Femur (tissue), 1 donor: ENCODE measurements at regions not wholly inside any gene's neighbourhood (a gene's known extent, or its start where the extent isn't known, plus 50 kb on each side); places are given as distances from the start of the nearest gene placed in this dataset.
A peak's percentile ranks its signal among the peaks of the same experiment; 100 is the strongest.
"Not testable (repeated sequence)": the region's sequence is repeated elsewhere in the genome, so short reads cannot be mapped to it uniquely, and the experiment has no call there.

Experiments
- DNase-seq: peaks from one replicate; pipeline ENCODE4 v3.0.0-alpha.2; 2017

DNA sequence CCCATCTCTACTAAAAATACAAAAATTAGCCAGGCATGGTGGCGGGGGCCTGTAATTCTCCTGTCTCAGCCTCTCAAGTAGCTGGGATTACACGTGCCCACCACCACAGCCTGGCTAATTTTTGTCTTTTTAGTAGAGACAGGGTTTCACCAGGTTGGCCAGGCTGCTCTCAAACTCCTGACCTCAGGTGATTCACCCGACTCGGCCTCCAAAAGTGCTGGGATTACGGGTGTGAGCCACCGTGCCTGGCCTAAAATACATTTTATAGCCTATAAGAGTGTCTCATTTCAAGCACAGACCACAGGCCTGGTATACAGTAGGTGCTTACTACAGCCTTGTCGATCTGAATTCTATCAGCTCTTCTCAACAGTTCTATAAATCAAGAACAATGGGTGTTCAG is 139.5 kb upstream of the USP29 start:
- not testable (repeated sequence) for DNase-seq

DNA sequence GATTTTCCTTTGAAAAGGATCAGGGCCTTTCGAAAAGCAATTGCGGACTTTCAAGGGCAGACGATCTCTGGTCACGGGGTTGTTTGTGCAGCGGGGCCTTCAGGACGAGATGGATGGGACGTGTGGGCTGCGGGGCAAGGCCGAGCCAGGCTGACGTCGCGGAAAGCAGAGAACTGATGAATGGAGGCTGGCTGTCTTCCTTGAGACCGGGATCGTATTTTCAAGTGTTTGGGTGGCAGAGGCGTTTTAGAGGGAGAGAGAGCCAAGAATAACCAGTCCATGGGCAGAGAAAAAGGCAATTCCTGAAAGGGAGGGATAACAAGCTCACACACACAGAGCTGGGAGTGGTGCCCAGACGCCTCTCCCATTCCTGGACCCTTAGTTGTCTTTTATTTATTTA is 138.9 kb upstream of the USP29 start:
- peak; percentile 56 for DNase-seq

DNA sequence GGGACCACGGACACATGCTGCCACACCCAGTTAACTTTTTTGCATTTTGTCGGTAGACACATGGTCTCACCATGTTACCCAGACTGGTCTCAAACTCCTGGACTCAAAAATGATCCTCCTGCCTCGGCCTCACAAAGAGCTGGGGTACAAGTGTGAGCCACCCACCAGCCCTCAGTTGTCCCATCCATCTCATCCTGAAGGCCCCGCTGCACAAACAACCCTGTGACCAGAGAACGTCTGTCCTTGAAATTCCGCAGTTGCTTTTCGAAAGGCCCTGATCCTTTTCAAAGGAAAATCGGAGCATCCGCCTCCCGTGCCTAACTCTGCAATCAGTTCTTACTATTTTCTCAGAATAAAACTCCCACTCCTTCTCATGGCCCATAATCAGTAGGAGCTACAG is 138.3 kb upstream of the USP29 start:
- DNase-seq, result not testable (repeated sequence)

DNA sequence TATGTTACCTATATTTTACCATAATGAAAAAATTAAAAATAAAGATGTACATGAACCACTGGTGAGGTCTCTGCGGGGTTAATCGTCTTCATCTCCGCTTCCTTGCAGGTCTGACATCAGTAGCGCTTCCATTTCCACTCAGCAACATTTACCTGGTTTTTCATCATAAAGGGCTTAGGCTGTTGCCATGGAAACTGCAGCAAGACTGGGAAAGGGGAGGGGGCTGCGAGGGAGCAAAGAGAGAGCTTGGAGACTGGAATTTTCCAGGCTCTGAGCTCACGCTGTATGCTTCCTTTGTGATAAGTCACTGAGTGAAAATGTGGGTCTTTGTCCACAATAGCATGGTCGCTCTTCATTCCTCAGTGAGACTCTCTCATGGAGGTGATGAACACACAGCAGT is 136.6 kb upstream of the USP29 start:
- DNase-seq, result no peak

DNA sequence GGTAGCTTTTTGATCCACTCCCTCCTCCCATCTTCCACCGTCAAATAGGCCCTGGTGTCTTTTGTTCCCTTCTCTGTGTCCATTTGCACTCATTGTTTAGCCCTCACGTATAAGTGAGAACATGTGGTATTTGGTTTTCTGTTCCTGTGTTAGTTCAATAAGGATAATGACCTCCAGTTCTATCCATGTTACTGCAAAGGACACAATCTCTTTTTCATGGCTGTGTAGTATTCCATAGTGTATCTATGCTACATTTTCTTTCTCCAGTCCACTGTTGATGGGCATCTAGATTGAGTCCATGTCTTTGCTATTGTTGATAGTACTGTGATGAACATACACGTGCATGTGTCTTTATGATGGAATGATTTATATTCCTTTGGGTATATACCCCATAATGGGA is 136.0 kb upstream of the USP29 start:
- no peak for DNase-seq

DNA sequence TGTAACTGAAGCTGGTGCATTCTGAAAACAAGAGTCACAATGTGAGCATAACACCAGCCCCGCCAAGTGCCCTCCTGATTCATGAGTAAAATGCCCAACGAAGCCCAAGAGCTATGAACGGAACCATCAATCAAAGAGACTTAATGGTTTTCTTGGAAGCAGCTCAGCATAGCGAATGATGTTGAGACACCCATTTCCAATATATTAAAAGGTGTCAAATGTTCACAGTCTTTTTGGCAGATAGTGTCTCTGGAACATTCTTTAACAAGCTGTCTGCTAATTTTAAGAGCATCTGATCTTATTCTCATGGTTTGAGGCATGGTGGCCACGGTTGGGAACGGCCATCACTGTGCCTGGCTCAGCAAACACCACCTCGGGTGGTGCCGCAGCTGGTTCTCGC is 133.4 kb upstream of the USP29 start:
- no peak for DNase-seq

DNA sequence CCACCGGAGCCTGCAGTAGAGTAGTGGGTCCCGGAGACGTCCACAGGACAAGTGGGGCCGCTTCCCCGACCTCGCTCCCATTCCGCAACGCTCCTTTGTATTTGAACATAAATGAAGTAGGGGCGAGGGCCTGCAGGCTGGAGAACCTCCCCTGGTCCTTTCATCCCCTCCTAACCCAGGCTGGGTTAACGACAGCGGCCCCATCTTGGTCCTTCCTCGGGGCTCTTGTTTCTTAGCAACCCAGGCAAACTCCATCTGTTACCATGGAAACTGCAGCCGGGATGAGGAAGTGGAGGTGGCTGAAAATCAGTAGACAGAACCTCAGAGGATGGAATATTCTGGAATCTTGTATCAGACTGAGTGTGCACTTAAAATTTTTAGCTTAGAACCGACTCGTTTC is 132.6 kb upstream of the USP29 start:
- DNase-seq, result no peak

DNA sequence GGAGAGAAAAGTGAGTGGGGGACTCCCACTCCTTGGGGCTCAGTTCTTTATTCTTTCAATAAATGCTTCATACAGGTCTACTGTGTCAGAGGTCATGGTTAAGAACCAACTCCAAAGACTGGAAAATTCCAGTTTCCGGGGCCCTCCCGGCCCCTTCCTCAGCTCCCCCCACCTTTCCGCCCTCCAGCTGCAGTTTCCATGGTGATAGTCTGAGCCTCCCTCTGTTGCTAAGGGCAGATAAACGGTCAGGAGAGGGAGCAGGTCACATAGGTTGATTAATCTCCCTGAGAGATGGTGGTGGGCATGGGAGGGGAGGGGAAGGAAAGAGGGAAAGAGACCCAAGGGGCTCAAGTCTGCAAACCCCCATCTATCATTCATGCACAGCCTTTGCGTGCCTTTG is 131.5 kb upstream of the USP29 start:
- no peak for DNase-seq

DNA sequence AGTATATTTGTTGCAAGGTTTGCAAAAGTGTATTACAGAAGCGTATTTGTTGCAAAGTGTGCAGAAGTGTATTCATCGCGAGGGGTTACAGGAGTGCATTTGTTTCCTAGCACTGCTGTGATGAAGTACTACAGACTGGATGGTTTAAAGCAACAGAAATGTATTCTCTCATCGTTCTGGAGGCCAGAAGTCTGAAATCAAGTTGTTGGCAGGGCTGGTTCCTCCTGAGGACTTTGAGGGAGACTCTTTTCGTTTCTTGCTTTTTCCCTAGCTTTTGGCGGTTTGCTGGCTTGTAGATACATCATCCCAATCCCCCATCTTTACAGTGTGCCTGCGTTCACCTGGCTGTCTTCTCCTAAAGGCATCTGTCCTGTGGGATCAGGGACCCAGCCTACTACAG is 127.9 kb upstream of the USP29 start:
- DNase-seq, result peak; percentile 33

DNA sequence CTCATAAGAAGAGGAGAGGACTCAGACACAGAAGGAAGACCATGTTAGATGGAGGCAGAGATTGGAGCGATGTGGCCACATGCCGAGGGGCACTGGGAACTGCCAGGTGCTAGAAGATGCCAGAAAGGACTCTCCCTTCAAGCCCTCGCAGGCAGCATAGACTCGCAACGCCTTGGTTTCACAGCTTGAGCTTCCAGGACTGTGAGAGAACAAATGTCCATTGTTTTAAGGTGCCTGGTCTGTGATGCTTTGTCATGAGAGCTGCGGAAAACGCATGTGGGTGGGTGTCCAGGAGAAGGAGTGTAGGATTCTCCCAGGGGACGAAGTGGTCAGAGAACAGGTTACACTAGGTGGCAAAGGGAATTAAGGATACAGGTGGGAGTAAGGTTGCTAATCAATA is 125.9 kb upstream of the USP29 start:
- no peak for DNase-seq

DNA sequence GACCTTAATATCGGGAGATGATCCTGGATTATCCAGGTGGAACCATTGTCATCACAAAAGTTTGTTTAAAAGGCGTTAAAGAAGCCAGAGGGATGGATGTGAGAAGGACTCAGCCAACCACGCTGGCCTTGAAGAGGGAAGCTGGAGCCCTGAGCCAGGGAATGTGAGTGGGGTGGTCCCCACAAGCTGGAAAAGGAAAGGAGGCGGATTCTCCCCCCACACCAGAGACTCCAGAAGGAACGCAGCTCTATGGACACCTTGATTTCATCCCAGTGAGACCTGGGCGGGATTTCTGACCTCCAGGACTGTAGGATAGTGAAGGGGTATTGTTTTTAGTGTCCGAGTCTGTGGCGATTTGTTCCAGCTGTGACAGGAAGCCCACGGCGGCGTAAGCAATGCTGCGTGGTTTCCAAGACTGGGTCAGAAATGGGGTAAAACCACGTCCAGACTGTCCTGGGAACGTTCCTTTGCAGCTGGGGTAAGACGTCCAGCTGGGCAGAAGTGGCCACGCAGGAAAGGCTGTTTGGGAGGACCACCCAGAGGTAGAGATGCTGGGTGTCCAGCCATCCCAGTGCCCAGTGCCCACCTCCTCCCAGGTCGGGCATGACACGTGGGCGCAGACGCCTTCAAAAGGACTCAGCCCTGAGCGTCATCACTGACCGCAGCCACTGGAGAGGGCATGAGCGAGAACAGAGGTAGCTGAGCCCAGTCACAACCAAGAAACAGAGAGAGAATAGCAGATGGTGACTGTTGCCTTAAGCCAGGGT is 125.4 kb upstream of the USP29 start:
- no peak for DNase-seq

DNA sequence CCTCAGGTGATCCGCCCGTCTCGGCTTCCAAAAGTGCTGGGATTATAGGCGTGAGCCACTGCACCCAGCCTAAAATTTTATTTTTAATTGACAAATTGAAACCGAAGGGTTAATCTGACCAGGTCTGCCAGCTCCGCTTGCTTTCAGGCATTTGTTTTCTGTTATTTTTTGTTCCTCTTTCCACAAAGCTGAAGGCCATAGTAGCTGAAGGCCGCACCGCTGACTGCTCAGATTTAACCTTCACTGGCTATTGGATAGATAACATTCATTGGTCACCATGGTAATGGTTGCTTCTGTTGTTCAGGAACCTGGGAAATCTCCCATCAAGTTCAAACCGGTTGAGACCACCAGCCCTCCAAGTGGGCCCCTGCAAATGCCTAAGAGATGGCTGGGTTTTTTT is 124.5 kb upstream of the USP29 start:
- DNase-seq, result no peak

DNA sequence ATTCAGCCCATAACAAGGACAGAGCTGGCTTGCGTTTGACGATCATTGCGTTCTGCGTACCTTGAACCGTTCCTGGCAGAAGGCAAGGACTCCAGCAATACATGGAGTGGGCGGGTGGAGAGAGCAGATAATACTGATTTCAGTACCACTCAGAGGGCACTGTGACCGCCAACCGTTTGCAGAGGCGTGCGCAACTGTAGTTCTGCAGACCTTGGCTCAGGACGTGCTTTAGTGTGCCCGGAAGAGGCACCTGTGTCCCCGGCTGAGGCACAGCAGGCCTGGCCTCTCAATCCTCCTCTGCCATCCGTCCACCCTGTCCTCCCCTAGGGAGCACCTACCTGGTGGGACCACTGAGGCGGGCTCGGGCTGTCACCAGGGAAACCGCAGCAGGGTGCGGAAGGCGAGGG is 117.6 kb upstream of the USP29 start:
- DNase-seq, result no peak

DNA sequence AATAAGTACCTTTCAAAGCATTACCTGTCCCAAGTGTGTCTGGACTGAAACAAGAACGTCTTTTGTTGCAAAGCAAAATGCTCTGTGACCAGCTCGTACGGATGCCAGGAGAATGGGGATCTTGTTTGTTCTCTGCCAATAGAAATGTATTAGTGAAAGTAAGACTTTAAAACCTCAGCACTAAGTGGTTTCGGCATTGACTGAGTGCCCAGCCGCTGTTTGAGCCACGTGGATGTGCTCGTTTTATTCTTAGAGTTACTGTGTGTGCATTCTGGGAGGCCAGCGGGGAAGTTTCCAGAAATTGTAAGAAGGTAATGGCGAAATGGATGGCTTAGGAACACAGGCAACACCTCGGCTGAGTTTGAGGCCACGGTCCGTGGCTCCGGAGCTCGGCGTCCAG is 117.1 kb upstream of the USP29 start:
- DNase-seq, result peak; percentile 66

DNA sequence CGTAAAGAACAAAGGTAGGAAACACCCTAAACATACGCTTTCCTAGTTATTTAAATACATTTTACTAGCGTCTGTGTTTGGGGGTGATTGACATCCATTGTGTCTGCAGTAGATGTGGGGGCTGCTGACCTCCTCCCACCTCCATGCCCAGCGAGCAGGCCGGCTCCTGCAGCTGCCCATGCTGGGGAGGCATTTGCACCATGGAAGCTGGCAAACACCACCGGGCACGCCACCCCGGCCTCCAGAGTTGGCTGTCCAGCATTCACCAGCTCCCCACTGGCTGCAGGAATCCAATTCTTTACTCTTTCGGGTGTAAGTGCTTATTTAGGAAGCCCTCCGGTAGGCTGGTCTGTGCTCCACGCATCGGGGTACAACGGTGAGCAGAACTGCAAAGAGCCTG is 115.4 kb upstream of the USP29 start:
- no peak for DNase-seq

DNA sequence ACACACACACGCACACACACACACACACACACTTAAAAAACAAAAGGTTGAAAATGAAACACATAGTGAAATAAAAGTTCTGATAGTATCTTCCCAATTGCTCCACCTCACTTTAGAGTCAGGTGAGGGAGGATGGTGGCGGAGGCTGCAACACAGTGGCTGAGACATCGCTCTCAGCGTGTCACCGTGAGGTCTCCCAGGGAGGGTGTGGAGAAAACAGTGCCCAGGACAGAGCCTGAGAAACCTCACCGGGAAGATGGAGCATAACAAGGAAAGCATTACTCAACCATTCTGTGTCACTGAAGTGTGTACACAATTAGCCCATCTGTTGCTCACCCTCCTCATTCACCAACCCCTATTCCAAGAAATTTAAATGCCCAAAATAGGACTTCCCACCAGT is 111.4 kb upstream of the USP29 start:
- no peak for DNase-seq

DNA sequence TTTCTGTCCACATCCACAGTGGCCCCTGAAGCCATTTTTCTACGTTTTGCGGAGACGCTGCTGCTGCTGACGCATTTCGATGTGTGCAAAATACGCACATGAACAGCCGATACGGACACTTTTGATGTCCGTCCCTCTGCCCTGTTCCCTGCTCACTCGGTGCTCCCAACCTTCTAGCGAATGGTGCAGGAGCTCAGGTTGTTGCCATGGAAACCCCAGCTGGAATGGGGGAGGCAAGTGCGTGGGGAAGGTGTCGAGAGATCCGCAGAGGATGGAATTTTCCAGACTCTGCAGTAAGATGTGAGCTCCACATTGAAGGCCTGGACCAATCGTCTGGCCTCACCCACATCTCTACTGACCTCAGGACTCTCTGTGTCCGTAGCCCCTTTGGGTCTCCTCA is 109.2 kb upstream of the USP29 start:
- DNase-seq, result no peak

DNA sequence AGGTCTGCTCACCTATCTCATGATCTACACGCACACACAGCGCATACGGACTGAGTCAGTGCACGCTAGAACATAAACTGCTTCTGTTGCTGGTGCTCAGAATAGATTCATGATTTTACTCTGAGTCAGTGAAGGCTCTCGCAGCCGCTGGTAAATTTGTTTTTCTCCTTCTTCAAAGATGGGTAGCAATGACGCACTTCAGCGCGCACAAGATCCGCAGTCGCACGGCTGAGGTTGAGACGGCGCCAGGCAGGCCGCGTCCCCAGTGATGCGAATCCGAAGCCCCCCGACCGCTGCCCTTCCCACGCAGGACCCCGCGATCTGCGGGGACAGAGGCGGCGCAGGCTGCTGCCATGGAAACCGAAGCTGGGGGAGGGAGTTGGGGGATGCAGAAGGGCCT is 103.7 kb upstream of the USP29 start:
- no peak for DNase-seq

DNA sequence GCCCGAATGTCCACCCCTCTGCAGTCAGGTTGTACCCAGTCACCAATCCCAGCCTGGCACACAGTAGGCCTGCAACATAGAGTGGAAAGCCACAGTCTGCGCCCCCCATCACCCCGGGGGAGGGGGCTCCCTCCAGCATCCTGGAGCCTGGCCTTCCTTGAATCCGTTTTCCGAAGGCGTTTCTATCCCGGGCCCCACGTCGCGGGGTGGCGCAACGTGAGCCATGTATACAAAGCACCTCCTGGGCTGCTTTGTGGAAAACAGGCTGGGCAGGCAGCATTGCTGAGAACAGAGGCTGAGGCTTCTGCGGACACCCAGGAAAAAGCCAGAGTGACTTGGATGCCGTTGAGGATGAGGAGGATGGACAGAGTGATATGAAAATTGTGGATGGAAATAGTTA is 103.3 kb upstream of the USP29 start:
- DNase-seq, result no peak

DNA sequence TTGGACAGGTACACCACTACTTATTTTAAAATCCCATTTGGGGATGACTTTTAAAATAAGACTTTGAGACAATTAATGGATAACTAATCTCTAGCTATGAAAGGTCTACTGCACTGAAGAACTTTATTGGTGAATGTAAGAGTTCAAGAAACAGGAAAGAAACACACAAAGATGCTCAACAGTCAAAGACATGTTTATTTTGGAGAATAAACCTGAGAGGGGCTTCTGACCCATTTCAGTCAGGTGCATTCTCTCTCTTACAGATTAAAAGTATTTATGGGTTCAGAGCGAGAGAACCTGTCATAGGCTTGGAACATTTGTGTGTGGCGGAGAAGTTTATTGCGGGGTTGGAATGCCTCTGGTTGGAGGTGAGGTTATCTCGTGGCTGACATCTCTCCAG is 94.3 kb upstream of the USP29 start:
- no peak for DNase-seq

DNA sequence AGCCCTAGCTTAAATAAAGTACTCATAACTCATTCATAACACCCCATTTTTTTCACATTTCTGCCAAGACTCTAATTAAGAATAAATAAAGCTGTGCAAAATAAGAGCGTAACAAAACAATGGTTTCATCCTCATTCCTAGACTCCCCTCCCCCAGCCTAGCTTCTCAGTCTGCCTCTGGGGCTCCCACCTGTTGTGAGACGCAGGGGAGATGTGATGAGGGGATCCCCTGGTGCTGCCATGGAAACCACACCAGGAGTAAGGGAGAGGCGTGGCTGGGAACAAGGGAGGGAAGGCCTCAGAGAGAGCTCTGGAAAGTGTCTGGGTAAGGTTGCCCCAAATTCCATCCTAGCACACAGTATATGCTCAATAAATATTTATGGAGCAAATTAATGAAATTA is 93.3 kb upstream of the USP29 start:
- DNase-seq, result no peak

DNA sequence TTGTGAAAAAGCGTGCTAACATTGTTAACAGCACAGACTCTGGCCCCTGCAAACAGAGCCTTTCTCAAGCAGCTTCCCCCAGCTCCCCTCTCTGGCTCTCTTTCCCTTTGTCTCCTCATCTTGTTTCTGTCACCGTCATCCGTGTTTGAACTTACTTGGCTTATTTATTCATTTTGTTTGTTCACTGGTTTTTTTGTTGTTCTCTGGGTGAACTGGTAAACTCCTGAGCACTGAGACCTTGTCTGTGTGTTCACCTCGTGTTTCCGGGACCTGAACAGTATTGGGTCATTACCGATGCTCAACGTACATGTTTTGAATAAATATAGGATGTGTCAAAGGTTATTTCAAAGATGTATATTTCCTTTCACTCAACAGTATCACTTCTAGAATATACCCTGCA is 92.4 kb upstream of the USP29 start:
- no peak for DNase-seq

DNA sequence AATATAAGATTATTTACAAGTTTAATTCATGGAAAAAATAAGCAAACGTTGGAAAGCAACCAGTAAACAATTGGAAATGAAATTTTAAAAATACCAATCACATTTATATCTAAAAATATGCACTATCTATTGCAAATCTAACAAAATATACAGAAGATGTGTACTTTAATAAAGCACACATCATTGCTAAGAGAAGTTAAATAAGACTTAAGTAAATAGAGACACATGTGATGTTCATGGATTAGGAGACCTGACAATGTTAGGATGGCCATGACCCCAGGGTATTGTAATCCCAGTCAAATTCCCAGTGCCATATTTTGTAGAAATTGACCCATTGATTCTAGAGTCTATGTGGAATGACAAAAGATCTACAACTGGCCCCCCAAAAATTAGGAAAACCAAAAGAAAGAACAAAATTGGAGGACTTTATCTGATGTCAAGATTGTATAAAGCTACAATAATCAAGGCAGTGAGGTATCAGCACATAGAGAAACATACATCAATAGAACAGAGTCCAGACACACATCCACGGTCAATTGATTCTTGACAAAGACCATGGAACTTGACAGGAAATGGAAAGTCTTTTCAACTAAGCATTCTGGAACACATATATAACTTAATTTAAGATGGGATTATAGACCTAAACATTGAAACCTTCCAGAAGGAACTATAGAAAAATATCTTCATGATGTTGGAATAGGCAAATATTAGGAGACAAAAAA is 90.8 kb upstream of the USP29 start:
- no peak for DNase-seq

DNA sequence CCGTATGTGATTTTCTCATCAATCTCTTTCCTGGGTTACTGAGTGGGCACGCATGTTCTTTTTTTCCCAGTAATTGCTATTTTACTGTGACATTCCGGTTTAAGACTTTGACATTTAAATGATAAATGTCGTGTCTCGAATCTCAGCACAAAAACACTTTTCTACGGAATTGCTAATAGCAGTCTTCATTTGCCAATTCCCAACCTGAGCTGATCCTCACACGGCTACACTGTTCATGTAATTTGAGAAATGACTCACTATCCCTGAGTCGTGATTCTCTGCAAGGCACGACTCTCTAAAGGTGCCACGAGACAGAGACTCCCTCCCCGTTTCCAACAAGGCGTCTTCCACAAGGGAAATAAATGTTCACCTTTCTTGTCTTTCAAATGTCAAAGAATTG is 88.7 kb upstream of the USP29 start:
- no peak for DNase-seq

DNA sequence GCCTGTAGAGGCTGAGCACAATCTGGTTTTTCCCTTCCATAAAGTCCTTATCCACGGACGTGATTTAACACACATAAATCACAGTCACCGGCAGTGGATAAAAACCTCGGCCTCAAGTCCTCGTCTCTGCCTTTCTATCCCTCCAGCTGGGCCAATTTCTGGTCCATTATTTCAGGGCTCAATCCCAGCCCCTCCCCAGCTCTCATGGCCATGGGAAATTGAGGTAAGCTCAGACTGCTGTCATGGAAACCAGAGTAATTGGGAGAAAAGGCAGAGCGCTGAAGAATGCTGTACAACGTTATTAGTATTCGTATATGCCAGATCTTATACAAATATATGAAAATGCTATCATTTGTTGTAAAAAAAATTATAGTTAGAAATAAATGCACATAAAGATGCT is 86.2 kb upstream of the USP29 start:
- no peak for DNase-seq
